Suprapubic skin (tissue), 4 donors: ENCODE measurements at regions not wholly inside any gene's neighbourhood (a gene's known extent, or its start where the extent isn't known, plus 50 kb on each side); places are given as distances from the start of the nearest gene placed in this dataset.

ENCODE experiments used
- CTCF ChIP-seq, 2 donors: fragments of 200-600 bp in 1 of 2; fragments of 450-650 bp in 1 of 2; sonication (generic) in 1 of 2; IDR thresholded peaks; one replicate each; pipeline ENCODE4 v1.5.1; 2016 to 2019; ENCODE audit warnings: antibody characterized with exemption in 2 of 2, mild to moderate bottlenecking in 1 of 2, moderate library complexity in 1 of 2
- POLR2A ChIP-seq, 2 donors: fragments of 450-650 bp; IDR thresholded peaks; one replicate each; pipeline ENCODE4 v1.6.1; 2017; ENCODE audit warnings: antibody characterized with exemption in 2 of 2, mild to moderate bottlenecking in 2 of 2, moderate library complexity in 2 of 2
- POLR2AphosphoS5 ChIP-seq, 3 donors: sonication (generic); formaldehyde crosslinking; IDR thresholded peaks; one replicate each; pipeline ENCODE4 v1.6.1; 2017; ENCODE audit warnings: antibody characterized with exemption in 3 of 3

GRCh38 chr18:27372386-27372785 is 187.3 kb upstream of the CHST9 start:
- TF ChIP-seq CTCF (IDR thresholded peaks at IDR 0.05): no peak
- no peak for TF ChIP-seq POLR2AphosphoS5 (IDR thresholded peaks at IDR 0.05)
- no peak for TF ChIP-seq POLR2A (IDR thresholded peaks at IDR 0.05)
